ENCODE measurements at regions not wholly inside any gene's neighbourhood (a gene's known extent, or its start where the extent isn't known, plus 50 kb on each side); places are given as distances from the start of the nearest gene placed in this dataset.
"Not testable (repeated sequence)": the region's sequence is repeated elsewhere in the genome, so short reads cannot be mapped to it uniquely, and the experiment has no call there.

DNA sequence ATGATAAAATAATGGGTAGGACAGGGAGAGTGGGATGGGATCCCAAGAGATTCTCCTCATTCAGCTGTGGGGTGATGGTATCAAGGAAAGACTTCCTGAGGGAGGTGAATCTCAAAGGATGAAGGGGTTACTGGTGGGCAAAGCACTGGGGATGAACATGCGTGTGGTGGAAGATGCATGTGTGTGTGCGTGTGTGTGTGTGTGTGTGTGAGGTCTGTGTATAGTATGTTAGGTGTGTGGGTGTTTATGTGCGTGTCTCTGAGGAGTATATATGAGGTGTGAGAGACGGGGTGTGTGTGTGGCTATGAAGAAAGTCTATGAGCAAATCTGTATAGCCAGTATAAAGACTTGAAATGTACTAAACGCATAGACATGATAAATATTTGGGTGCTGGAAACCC lies 220.0 kb upstream of the MYLIP start:
- peak overlapping the region; percentile 91 for H3K27ac Mint-ChIP-seq
- peaks cover 47% of the 10 kb centered on the region for H3K4me1 Mint-ChIP-seq (ENCODE audit: unreplicated experiment)
- peaks cover 5% of the 10 kb centered on the region for H3K9me3 Mint-ChIP-seq
- no peak for DNase-seq (ENCODE audit: extremely low spot score, unreplicated experiment)
- H3K4me3 Mint-ChIP-seq = peak overlapping the region; percentile 53
- H3K27me3 Mint-ChIP-seq = no peaks in the 10 kb centered on the region
- no peaks in the 10 kb centered on the region for H3K36me3 Mint-ChIP-seq
- TF ChIP-seq, protein P1, sequence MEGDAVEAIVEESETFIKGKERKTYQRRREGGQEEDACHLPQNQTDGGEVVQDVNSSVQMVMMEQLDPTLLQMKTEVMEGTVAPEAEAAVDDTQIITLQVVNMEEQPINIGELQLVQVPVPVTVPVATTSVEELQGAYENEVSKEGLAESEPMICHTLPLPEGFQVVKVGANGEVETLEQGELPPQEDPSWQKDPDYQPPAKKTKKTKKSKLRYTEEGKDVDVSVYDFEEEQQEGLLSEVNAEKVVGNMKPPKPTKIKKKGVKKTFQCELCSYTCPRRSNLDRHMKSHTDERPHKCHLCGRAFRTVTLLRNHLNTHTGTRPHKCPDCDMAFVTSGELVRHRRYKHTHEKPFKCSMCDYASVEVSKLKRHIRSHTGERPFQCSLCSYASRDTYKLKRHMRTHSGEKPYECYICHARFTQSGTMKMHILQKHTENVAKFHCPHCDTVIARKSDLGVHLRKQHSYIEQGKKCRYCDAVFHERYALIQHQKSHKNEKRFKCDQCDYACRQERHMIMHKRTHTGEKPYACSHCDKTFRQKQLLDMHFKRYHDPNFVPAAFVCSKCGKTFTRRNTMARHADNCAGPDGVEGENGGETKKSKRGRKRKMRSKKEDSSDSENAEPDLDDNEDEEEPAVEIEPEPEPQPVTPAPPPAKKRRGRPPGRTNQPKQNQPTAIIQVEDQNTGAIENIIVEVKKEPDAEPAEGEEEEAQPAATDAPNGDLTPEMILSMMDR (conservative IDR thresholded peaks at IDR 0.05) = no peak

DNA sequence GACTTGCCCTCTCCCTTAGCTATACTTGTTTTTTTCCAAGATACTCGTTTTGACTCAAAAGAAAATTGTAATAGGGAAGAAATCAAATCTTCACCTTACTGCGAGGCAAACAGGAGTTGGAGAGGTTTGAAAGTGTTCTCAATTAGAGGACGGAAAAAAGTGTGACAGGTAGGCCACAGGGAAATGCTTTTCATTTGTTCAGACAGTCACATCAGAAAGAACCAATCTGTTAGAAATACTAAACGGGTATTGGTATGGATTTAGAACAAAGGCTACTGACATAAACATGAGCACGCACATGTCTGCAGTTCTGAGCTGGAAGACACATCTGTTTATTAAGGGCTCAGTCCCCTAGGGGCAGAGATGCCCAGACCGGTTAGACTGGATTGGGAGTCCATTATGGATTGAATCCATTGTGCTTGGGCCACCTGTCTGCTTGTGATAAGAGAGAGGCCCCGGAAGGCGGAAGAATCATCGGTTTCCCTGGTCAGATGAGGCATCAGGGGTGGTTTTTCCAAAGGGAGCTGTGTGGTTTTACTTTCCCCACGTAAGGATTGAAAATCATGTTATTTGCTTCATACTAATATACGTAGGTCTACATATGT lies 220.9 kb upstream of the MYLIP start:
- peak overlapping the region; percentile 53 for H3K4me3 Mint-ChIP-seq
- peaks cover 47% of the 10 kb centered on the region for H3K4me1 Mint-ChIP-seq (ENCODE audit: unreplicated experiment)
- DNase-seq (ENCODE audit: extremely low spot score, unreplicated experiment) = peak; percentile 74
- peaks cover 5% of the 10 kb centered on the region for H3K9me3 Mint-ChIP-seq
- H3K36me3 Mint-ChIP-seq = peaks cover 3% of the 10 kb centered on the region
- H3K27me3 Mint-ChIP-seq = no peaks in the 10 kb centered on the region
- peak overlapping the region; percentile 91 for H3K27ac Mint-ChIP-seq
- TF ChIP-seq, protein P1 (conservative IDR thresholded peaks at IDR 0.05) = no peak

DNA sequence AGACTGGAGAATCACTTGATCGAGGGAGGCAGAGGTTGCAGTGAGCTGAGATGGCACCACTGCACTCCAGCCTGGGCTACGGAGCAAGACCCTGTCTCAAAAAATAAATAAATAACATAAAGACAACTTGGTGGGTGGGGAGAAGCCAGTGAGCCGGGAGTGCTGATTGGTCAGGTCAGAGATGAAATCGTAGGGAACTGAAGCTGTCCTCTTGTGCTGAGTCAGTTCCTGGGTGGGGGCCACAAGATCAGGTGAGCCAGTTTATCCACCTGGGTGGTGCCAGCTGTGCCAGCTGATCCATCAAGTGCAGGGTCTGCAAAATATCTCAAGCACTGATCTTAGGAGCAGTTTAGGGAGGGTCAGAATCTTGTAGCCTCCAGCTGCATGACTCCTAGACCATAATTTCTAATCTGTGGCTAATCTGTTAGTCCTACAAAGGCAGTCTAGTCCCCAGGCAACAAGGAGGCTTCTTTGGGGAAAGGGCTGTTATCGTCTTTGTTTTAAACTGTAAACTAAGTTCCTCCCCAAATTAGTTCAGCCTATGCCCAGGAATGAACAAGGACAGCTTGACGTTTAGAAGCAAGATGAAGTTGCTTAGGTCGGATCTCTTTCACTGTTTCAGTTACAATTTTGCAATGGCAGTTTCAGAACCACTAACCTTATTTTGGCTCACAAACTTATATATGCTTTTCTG lies 221.5 kb upstream of the MYLIP start:
- DNase-seq (ENCODE audit: extremely low spot score, unreplicated experiment); H3K27me3 Mint-ChIP-seq; H3K9me3 Mint-ChIP-seq; H3K36me3 Mint-ChIP-seq: not testable (repeated sequence)
- Mint-ChIP-seq H3K4me1 (ENCODE audit: unreplicated experiment) (peaks cover 47% of the 10 kb centered on the region), H3K27ac (peak overlapping the region; percentile 91), H3K4me3 (peak overlapping the region; percentile 53)

DNA sequence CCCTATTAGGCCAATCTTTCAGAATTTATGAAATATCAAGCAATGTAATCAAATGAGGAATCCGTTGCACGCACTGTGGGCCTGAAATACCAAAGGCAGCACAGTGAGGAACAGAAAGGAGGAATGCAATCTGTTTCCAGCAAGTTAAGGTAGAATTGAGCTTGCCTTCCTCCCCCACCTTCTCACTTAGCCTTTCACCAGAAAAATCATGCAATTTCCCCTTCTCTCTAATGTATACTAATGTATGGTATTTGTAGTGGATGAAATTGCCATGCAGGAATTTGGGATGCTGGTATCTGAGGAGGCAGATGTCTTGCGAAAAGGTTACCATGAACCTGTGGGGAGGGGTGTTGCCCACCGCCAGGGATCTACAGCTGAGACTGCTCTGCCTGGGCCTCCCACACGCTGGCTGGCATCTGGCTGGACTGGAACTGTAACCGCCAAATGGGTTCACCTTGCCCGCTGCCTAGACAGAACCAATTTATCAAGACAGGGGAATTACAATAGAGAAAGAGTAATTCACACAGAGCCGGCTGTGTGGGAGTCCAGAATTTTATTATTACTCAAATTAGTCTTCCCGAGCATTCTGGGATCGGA lies 222.4 kb upstream of the MYLIP start:
- H3K4me3 Mint-ChIP-seq = peak overlapping the region; percentile 71
- DNase-seq (ENCODE audit: extremely low spot score, unreplicated experiment) = no peak
- no peaks in the 10 kb centered on the region for H3K27me3 Mint-ChIP-seq
- TF ChIP-seq, protein P1 (conservative IDR thresholded peaks at IDR 0.05) = no peak
- H3K36me3 Mint-ChIP-seq = peaks cover 3% of the 10 kb centered on the region
- H3K9me3 Mint-ChIP-seq = peaks cover 5% of the 10 kb centered on the region
- peaks cover 47% of the 10 kb centered on the region for H3K4me1 Mint-ChIP-seq (ENCODE audit: unreplicated experiment)
- H3K27ac Mint-ChIP-seq = peak overlapping the region; percentile 91

DNA sequence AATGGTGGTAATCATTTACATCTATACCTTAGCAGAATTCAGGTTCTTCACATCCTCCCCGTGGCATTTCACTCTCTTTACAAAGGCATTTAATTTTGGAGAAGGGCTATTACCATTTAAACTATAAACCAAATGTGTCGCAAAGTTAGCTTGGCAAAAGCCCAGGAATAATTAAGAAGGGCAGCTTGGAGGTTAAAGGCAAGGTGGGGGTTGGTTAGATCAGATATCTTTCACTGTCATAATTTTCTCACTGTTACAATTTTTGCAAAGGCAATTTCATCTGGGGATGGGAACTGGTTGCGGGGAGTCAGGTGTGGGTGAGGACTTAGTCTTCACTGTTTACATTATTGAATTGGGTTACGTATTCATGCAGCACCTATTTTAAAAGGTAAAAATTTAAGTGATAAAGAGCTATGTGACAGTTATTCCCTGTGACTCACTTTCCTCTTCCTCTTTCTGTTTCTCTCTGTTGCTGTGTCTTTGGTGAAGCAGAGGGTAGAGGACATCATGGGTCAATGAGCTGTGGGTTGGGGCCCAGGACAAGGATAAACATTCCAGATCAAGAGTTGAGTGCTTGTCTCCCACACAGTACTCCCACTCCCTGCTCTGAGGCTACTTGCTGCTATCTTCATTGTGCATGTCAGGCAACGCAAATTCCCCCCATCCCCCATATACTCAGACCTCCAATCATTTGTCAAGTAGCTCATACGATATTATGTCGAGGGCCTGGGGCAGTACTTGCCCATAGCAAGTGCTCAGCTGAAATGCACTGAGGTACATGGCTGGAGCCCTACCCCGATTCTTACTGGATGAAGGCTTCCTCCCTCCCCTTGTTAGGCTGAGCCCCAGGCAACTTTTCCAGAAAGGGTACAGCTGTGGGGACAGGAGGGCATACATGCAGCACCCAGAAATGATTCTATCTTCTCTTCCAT lies 223.1 kb upstream of the MYLIP start:
- peak overlapping the region; percentile 91 for H3K27ac Mint-ChIP-seq
- peaks cover 5% of the 10 kb centered on the region for H3K9me3 Mint-ChIP-seq
- no peak for DNase-seq (ENCODE audit: extremely low spot score, unreplicated experiment)
- H3K36me3 Mint-ChIP-seq = peaks cover 3% of the 10 kb centered on the region
- peak overlapping the region; percentile 71 for H3K4me3 Mint-ChIP-seq
- TF ChIP-seq, protein P1 (conservative IDR thresholded peaks at IDR 0.05) = no peak
- H3K27me3 Mint-ChIP-seq = no peaks in the 10 kb centered on the region
- peaks cover 47% of the 10 kb centered on the region for H3K4me1 Mint-ChIP-seq (ENCODE audit: unreplicated experiment)
